ENCODE measurements at regions not wholly inside any gene's neighbourhood (a gene's known extent, or its start where the extent isn't known, plus 50 kb on each side); places are given as distances from the start of the nearest gene placed in this dataset.

- peaks cover 9% of the 10 kb centered on the region for H3K4me1 ChIP-seq (ENCODE audit: insufficient read depth, poor library complexity, severe bottlenecking)
- TF ChIP-seq CTCF (IDR thresholded peaks at IDR 0.05; ENCODE audit: poor library complexity, severe bottlenecking) = no peak
- no peaks in the 10 kb centered on the region for H3K36me3 ChIP-seq (ENCODE audit: low read depth)
- no peaks in the 10 kb centered on the region for H3K27me3 ChIP-seq (ENCODE audit: insufficient read depth, poor library complexity, severe bottlenecking)
- no peak overlapping the region for H3K27ac ChIP-seq (ENCODE audit: poor library complexity, severe bottlenecking)
- no peaks in the 10 kb centered on the region for H3K9me3 ChIP-seq (ENCODE audit: severe bottlenecking)
- no peak overlapping the region for H3K4me3 ChIP-seq (ENCODE audit: severe bottlenecking)
- DNase-seq (ENCODE audit: low spot score) = no peak
- no peak for ATAC-seq (ENCODE audit: low read depth)
Observed at GRCh38 chr12:39065455-39065854, 160.1 kb upstream of the CPNE8 start.

GRCh38 chr12:39064708-39065107 lies 159.3 kb upstream of the CPNE8 start:
- Histone ChIP-seq H3K27ac (ENCODE audit: poor library complexity, severe bottlenecking) (no peak overlapping the region), H3K36me3 (ENCODE audit: low read depth) (no peaks in the 10 kb centered on the region), H3K9me3 (ENCODE audit: severe bottlenecking) (no peaks in the 10 kb centered on the region), H3K4me1 (ENCODE audit: insufficient read depth, poor library complexity, severe bottlenecking) (peaks cover 9% of the 10 kb centered on the region), H3K27me3 (ENCODE audit: insufficient read depth, poor library complexity, severe bottlenecking) (no peaks in the 10 kb centered on the region), H3K4me3 (ENCODE audit: severe bottlenecking) (no peak overlapping the region)
- no peak for ATAC-seq (ENCODE audit: low read depth)
- TF ChIP-seq CTCF (IDR thresholded peaks at IDR 0.05; ENCODE audit: poor library complexity, severe bottlenecking) = no peak
- no peak for DNase-seq (ENCODE audit: low spot score)

- no peak for ATAC-seq (ENCODE audit: low read depth)
- peaks cover 2% of the 10 kb centered on the region for H3K4me1 ChIP-seq (ENCODE audit: insufficient read depth, poor library complexity, severe bottlenecking)
- no peaks in the 10 kb centered on the region for H3K36me3 ChIP-seq (ENCODE audit: low read depth)
- no peak overlapping the region for H3K27ac ChIP-seq (ENCODE audit: poor library complexity, severe bottlenecking)
- H3K27me3 ChIP-seq (ENCODE audit: insufficient read depth, poor library complexity, severe bottlenecking) = no peaks in the 10 kb centered on the region
- H3K4me3 ChIP-seq (ENCODE audit: severe bottlenecking) = no peak overlapping the region
- H3K9me3 ChIP-seq (ENCODE audit: severe bottlenecking) = no peaks in the 10 kb centered on the region
- no peak for TF ChIP-seq CTCF (IDR thresholded peaks at IDR 0.05; ENCODE audit: poor library complexity, severe bottlenecking)
- DNase-seq (ENCODE audit: low spot score) = no peak
Observed at GRCh38 chr12:39062266-39062996, 157.0 kb upstream of the CPNE8 start.

GRCh38 chr12:39061576-39061975 lies 156.2 kb upstream of the CPNE8 start:
- ATAC-seq (ENCODE audit: low read depth) (no peak), DNase-seq (ENCODE audit: low spot score) (no peak)
- Histone ChIP-seq H3K4me1 (ENCODE audit: insufficient read depth, poor library complexity, severe bottlenecking) (no peaks in the 10 kb centered on the region), H3K4me3 (ENCODE audit: severe bottlenecking) (no peak overlapping the region), H3K27me3 (ENCODE audit: insufficient read depth, poor library complexity, severe bottlenecking) (no peaks in the 10 kb centered on the region), H3K27ac (ENCODE audit: poor library complexity, severe bottlenecking) (no peak overlapping the region), H3K9me3 (ENCODE audit: severe bottlenecking) (no peaks in the 10 kb centered on the region), H3K36me3 (ENCODE audit: low read depth) (no peaks in the 10 kb centered on the region)
- no peak for TF ChIP-seq CTCF (IDR thresholded peaks at IDR 0.05; ENCODE audit: poor library complexity, severe bottlenecking)

GRCh38 chr12:39048395-39048794 lies 143.0 kb upstream of the CPNE8 start:
- H3K4me1 ChIP-seq (ENCODE audit: insufficient read depth, poor library complexity, severe bottlenecking) = no peaks in the 10 kb centered on the region
- no peak for ATAC-seq (ENCODE audit: low read depth)
- TF ChIP-seq CTCF (IDR thresholded peaks at IDR 0.05; ENCODE audit: poor library complexity, severe bottlenecking) = no peak
- H3K36me3 ChIP-seq (ENCODE audit: low read depth) = no peaks in the 10 kb centered on the region
- no peak overlapping the region for H3K4me3 ChIP-seq (ENCODE audit: severe bottlenecking)
- no peaks in the 10 kb centered on the region for H3K27me3 ChIP-seq (ENCODE audit: insufficient read depth, poor library complexity, severe bottlenecking)
- DNase-seq (ENCODE audit: low spot score) = no peak
- no peak overlapping the region for H3K27ac ChIP-seq (ENCODE audit: poor library complexity, severe bottlenecking)
- H3K9me3 ChIP-seq (ENCODE audit: severe bottlenecking) = no peaks in the 10 kb centered on the region
